ACC112 (cell line): ENCODE measurements at regions not wholly inside any gene's neighbourhood (a gene's known extent, or its start where the extent isn't known, plus 50 kb on each side); places are given as distances from the start of the nearest gene placed in this dataset.

ENCODE experiments used
- H2AFZ ChIP-seq: fragments of 200-600 bp; sonication (generic); one replicate; pipeline ENCODE4 v1.6.0; 2017; ENCODE audit warnings: antibody characterized with exemption, low read length; ENCODE audit not compliant: unreplicated experiment
- H3K27ac ChIP-seq: fragments of 200-600 bp; sonication (generic); 2 replicates; pipeline ENCODE4 v1.5.1; 2014; ENCODE audit warnings: low read depth, mild to moderate bottlenecking, antibody characterized with exemption, low read length, moderate library complexity
- H3K27me3 ChIP-seq: fragments of 200-600 bp; sonication (generic); 2 replicates; pipeline ENCODE4 v1.6.1; 2014; ENCODE audit warnings: mild to moderate bottlenecking, antibody characterized with exemption, low read length, moderate library complexity, mixed read lengths; ENCODE audit not compliant: insufficient read depth
- H3K36me3 ChIP-seq: fragments of 200-600 bp; sonication (generic); 2 replicates; pipeline ENCODE4 v1.6.1; 2016; ENCODE audit warnings: mild to moderate bottlenecking, antibody characterized with exemption, low read length, moderate library complexity, mixed read lengths; ENCODE audit not compliant: insufficient read depth
- H3K4me1 ChIP-seq: fragments of 200-600 bp; sonication (generic); one replicate; pipeline ENCODE4 v1.6.1; 2016; ENCODE audit warnings: low read length, mixed read lengths; ENCODE audit not compliant: insufficient read depth, unreplicated experiment, control insufficient read depth
- H3K4me3 ChIP-seq: fragments of 200-600 bp; sonication (generic); 2 replicates; pipeline ENCODE4 v1.5.1; 2014; ENCODE audit warnings: mild to moderate bottlenecking, low read depth, low read length
- H3K79me2 ChIP-seq: fragments of 200-600 bp; sonication (generic); one replicate; pipeline ENCODE4 v1.6.0; 2016; ENCODE audit warnings: low read length; ENCODE audit not compliant: control insufficient read depth, unreplicated experiment, insufficient read depth

DNA sequence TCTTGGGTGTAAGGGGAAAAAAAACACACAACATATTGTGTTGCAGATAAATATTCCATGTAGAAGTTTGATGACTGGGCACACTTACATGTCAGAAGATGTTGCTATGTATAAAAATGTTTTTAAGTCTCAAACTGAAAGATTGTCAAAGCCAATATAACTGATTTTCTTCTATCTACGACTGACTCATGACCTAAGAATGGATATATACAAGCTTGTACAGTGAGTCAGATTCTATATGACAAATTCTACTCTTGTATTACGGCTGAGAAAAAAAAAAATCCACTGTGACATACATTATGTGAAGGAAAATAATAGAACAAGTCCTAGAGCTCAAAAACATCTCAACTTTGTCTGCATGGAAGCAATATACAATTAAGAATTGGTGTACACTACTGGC lies 343.0 kb upstream of the PCDH15 start:
- H3K4me3 ChIP-seq, result no peak overlapping the region

DNA sequence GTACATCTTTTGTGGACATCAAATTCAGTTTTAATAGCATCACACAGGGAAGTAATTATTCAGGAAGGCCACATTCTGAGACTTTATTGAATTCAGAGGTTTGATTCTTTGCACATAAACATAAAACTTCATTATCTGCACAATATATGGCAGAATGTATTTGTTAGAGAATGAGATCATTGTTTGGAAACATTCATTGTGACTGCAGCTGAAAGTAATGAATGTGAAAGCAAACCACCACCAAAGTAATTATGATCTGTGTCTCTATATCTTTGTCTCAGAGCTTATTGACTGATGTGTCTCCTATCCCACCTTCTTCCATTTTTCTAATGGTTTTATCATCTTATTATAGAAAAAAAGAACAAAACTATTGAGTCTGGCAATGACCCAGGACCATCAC lies 340.9 kb upstream of the PCDH15 start:
- Histone ChIP-seq H3K4me3 (no peak overlapping the region), H3K79me2 (no peaks in the 10 kb centered on the region), H3K4me1 (no peaks in the 10 kb centered on the region), H3K27ac (no peak overlapping the region), H3K27me3 (no peaks in the 10 kb centered on the region), H3K36me3 (no peaks in the 10 kb centered on the region), H2AFZ (no peak overlapping the region)

More for the DNA sequence above, 343.0 kb upstream of the PCDH15 start:
- Histone ChIP-seq H3K4me1 (no peaks in the 10 kb centered on the region), H3K79me2 (no peaks in the 10 kb centered on the region), H3K36me3 (no peaks in the 10 kb centered on the region), H2AFZ (no peak overlapping the region), H3K27me3 (no peaks in the 10 kb centered on the region), H3K27ac (no peak overlapping the region)

DNA sequence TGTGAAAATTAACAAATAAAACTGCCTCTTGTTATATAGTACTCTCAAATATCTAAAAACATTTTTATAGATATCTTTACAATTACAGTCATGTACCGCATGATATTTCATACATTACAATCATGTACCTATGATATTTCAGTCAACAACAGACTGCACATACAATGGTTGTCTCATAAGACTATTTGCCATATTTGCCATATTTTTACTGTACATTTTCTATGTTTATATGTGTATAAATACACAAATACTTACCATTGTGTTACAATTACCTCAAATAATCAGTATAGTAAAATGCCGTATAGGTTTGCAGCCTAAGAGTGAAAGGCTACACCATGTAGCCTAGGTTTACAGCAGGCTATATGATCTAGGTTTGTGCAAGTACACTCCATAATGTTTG lies 336.0 kb upstream of the PCDH15 start:
- H3K36me3 ChIP-seq, result no peaks in the 10 kb centered on the region
- H3K4me3 ChIP-seq, result no peak overlapping the region
- H3K27me3 ChIP-seq, result no peaks in the 10 kb centered on the region
- H3K27ac ChIP-seq, result no peak overlapping the region
- no peaks in the 10 kb centered on the region for H3K4me1 ChIP-seq
- no peaks in the 10 kb centered on the region for H3K79me2 ChIP-seq
- H2AFZ ChIP-seq, result no peak overlapping the region

DNA sequence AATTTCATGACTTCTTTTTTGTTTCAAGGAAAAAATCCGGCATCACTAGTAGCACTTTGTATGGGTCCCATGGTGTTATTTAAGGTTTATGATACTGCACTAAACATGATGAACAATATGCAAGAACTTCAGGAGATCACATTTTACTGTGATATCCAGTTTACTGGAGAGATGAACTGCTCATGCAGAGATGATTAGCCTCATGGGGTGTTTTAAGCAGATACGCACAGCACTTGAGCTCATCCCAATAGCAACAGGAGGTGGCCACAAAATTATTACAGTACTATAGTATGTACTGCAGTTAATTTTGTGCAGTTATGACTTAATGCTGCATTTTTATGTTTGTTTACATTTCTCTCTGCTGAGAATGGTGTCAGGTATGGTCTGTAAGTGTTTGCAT lies 303.7 kb upstream of the PCDH15 start:
- no peak overlapping the region for H3K4me3 ChIP-seq
- no peak overlapping the region for H3K27ac ChIP-seq
- no peaks in the 10 kb centered on the region for H3K27me3 ChIP-seq
- H2AFZ ChIP-seq, result no peak overlapping the region
- no peaks in the 10 kb centered on the region for H3K79me2 ChIP-seq
- H3K4me1 ChIP-seq, result no peaks in the 10 kb centered on the region
- H3K36me3 ChIP-seq, result no peaks in the 10 kb centered on the region

DNA sequence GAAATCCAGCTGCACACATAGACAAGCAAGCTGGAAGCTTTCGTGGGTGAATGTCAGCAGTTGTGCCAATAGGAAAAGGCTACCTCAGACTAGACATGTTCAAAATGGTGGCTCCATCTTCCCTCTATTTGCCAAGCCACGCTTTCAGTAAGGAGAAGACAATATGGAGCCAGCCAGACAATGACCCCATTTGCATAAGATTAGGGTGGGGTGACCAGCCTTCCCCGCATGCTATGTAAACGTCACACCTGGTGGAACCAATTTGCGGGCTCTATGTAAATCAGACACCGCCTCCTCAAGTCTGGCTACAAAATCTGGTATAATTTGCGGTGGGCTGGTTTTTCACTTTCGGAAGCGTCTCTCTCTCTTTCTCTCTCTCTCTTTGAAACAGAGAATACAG lies 297.4 kb upstream of the PCDH15 start:
- Histone ChIP-seq H2AFZ (no peak overlapping the region), H3K79me2 (no peaks in the 10 kb centered on the region), H3K36me3 (no peaks in the 10 kb centered on the region), H3K4me1 (no peaks in the 10 kb centered on the region), H3K27me3 (no peaks in the 10 kb centered on the region), H3K4me3 (no peak overlapping the region), H3K27ac (no peak overlapping the region)

DNA sequence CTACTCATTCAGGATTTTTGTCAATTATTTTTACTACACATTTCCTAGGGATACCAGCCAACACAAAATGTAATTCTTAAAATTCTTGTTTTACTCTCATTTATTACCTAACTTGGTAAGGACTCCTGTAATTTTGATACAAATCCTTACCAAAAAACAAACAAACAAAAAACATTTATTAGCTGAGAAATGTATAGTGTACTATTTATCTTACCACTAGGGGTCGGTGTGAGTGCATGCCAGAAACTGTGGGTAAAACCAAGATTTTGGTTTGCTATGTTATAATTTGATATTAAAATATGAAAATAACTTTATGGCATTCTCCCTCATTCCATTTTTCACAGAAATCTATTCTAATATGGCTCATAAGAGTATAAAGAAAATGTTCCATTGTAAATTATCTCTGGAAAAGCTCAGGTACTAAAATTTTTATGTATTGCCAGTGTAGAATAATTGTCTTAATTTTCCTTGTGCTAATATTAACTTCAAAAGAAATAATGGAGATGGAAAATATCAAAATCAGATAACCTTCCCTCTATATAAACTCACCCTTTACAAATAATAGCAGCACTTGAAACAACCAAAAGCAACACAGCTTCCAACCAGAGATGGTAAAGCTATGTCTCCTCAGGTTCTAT lies 290.8 kb upstream of the PCDH15 start:
- Histone ChIP-seq H3K4me1 (no peaks in the 10 kb centered on the region), H3K27me3 (no peaks in the 10 kb centered on the region), H3K79me2 (no peaks in the 10 kb centered on the region), H3K36me3 (no peaks in the 10 kb centered on the region), H2AFZ (no peak overlapping the region), H3K4me3 (no peak overlapping the region), H3K27ac (no peak overlapping the region)

DNA sequence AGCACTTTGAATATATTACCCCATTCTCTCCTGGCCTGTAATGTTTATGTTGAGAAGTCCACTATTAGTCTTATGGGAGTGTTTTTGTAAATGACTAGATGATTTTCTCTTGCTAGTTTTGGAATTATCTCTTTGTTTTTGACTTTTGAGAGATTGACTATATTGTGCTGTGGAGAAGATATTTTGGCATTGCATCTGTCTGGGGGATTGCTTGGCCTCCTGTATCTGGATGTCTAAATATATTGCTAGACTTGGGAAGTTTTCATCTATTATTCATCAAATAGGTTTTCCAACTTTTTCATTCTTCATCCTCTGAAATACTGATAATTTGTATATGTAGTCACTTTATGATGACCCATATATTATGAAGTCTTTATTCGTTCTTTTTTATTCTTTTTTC lies 277.1 kb upstream of the PCDH15 start:
- H3K27me3 ChIP-seq, result no peaks in the 10 kb centered on the region
- H3K36me3 ChIP-seq, result no peaks in the 10 kb centered on the region
- H3K27ac ChIP-seq, result no peak overlapping the region
- no peak overlapping the region for H3K4me3 ChIP-seq
- H3K79me2 ChIP-seq, result no peaks in the 10 kb centered on the region
- H3K4me1 ChIP-seq, result no peaks in the 10 kb centered on the region
- no peak overlapping the region for H2AFZ ChIP-seq

DNA sequence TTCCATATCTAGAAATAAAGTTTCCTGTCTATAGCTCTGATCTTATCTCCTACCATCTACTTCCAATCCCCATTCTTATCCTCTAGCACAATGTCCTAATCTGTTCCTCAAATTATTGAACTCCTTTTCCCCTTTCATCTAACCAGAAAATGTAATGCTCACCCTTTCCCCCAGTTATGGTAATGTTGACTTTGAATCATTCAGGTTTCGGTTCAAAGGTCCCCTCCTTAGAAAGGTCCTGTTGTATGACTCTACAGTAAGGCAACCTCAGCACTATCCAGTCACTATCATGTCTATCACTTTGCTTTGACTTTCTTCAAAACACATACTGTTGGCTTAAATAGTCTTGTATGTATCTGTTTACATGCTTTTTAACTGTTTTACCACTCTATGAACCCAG lies 264.2 kb upstream of the PCDH15 start:
- no peaks in the 10 kb centered on the region for H3K36me3 ChIP-seq
- no peaks in the 10 kb centered on the region for H3K4me1 ChIP-seq
- no peaks in the 10 kb centered on the region for H3K27me3 ChIP-seq
- no peak overlapping the region for H2AFZ ChIP-seq
- no peaks in the 10 kb centered on the region for H3K79me2 ChIP-seq
- H3K4me3 ChIP-seq, result no peak overlapping the region
- no peak overlapping the region for H3K27ac ChIP-seq

DNA sequence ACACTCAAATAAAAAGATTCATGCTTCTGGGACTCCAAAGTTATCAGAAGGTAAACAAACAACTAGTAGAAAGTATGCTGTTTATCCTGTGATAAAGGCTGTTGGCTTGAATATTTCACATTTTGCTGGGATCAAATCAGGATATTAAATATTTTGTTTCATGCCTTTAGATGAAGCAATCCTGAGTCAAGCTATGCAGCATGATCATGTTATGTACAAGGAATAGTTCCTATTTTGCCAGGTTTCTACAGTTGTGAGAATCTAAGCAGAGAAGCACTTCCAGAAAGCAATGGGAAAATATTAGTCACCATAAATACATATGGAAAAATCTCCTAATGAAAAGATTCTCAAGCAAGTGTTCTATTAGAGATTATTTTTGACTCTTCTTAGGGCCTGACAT lies 262.8 kb upstream of the PCDH15 start:
- no peak overlapping the region for H3K27ac ChIP-seq
- H2AFZ ChIP-seq, result no peak overlapping the region
- H3K36me3 ChIP-seq, result no peaks in the 10 kb centered on the region
- H3K4me3 ChIP-seq, result no peak overlapping the region
- H3K4me1 ChIP-seq, result no peaks in the 10 kb centered on the region
- H3K27me3 ChIP-seq, result no peaks in the 10 kb centered on the region
- no peaks in the 10 kb centered on the region for H3K79me2 ChIP-seq

DNA sequence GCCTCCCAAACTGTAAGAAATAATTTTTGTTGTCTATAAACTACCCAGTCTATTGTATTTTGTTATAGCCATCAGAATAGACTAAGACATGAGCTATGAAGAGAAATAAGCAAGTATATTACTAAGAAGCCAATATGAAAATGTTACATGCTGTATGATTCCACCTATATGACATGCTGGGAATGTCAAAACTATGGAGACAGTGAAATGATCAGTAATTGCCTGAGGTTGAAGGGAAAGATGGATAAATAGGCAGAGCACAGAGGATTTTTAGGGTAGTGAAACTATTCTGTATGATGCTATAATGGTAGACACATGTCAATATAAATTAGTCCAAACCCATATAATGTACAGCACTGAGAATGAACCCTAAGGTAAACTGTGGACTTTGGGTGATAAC lies 261.3 kb upstream of the PCDH15 start:
- H3K79me2 ChIP-seq, result no peaks in the 10 kb centered on the region
- H3K36me3 ChIP-seq, result no peaks in the 10 kb centered on the region
- H3K4me3 ChIP-seq, result no peak overlapping the region
- H3K4me1 ChIP-seq, result no peaks in the 10 kb centered on the region
- H3K27ac ChIP-seq, result no peak overlapping the region
- H3K27me3 ChIP-seq, result no peaks in the 10 kb centered on the region
- no peak overlapping the region for H2AFZ ChIP-seq

DNA sequence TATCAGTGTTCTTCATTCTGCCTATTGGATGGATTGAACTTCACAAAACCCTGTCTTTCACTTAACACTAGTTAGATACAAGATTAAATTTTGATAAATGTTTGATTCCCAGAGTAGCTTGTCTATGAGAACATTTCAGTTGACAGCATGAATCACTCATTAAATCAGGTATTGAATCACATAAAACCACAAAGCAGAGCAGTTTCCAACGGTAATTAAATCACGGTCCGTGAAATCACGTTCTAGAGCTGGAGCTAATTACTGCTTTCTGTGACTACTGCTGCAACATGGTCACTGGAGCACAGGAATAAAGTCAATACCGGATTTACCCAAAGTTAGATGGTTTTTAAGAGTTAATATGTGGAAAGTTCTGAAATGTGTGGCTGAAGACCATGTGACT lies 257.8 kb upstream of the PCDH15 start:
- Histone ChIP-seq H3K27ac (no peak overlapping the region), H3K4me1 (no peaks in the 10 kb centered on the region), H3K4me3 (no peak overlapping the region), H3K27me3 (no peaks in the 10 kb centered on the region), H3K79me2 (no peaks in the 10 kb centered on the region), H3K36me3 (no peaks in the 10 kb centered on the region), H2AFZ (no peak overlapping the region)
